Ovary (tissue), 3 donors: ENCODE measurements at regions not wholly inside any gene's neighbourhood (a gene's known extent, or its start where the extent isn't known, plus 50 kb on each side); places are given as distances from the start of the nearest gene placed in this dataset.

Source experiments
- EP300 ChIP-seq: sonication (generic); formaldehyde crosslinking; IDR thresholded peaks from one replicate; pipeline ENCODE4 v1.6.1; 2017; ENCODE audit warnings: antibody characterized with exemption
- POLR2A ChIP-seq: fragments of 450-650 bp; IDR thresholded peaks from one replicate; pipeline ENCODE4 v1.6.1; 2017; ENCODE audit warnings: antibody characterized with exemption, mild to moderate bottlenecking, moderate library complexity
- TF ChIP-seq, protein P1 (sequence below), 3 donors: fragments of 450-650 bp in 2 of 3; fragments of 200-600 bp in 1 of 3; IDR thresholded peaks; one replicate each; pipeline versions ENCODE4 v1.5.1 to v1.8.0; 2016 to 2022; ENCODE audit warnings: antibody characterized with exemption in 3 of 3, mild to moderate bottlenecking in 1 of 3
- donor health status: DM: no; HTN: no; CAD: no.

- TF ChIP-seq EP300 (no peak), POLR2A (no peak)
- TF ChIP-seq, protein P1, sequence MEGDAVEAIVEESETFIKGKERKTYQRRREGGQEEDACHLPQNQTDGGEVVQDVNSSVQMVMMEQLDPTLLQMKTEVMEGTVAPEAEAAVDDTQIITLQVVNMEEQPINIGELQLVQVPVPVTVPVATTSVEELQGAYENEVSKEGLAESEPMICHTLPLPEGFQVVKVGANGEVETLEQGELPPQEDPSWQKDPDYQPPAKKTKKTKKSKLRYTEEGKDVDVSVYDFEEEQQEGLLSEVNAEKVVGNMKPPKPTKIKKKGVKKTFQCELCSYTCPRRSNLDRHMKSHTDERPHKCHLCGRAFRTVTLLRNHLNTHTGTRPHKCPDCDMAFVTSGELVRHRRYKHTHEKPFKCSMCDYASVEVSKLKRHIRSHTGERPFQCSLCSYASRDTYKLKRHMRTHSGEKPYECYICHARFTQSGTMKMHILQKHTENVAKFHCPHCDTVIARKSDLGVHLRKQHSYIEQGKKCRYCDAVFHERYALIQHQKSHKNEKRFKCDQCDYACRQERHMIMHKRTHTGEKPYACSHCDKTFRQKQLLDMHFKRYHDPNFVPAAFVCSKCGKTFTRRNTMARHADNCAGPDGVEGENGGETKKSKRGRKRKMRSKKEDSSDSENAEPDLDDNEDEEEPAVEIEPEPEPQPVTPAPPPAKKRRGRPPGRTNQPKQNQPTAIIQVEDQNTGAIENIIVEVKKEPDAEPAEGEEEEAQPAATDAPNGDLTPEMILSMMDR (IDR thresholded peaks at IDR 0.05) = no peak
Measured at GRCh38 chr6:11951868-11952267, 60.2 kb upstream of the HIVEP1 start.
